GM19397 (cell line): ENCODE measurements at regions not wholly inside any gene's neighbourhood (a gene's known extent, or its start where the extent isn't known, plus 50 kb on each side); places are given as distances from the start of the nearest gene placed in this dataset.

Experiments
- ATAC-seq: cut with Tn5 transposase; IDR thresholded peaks from one replicate; pipeline ENCODE4 v1.9.1; 2021; ENCODE audit warnings: mild to moderate bottlenecking, moderate library complexity; ENCODE audit not compliant: unreplicated experiment

DNA sequence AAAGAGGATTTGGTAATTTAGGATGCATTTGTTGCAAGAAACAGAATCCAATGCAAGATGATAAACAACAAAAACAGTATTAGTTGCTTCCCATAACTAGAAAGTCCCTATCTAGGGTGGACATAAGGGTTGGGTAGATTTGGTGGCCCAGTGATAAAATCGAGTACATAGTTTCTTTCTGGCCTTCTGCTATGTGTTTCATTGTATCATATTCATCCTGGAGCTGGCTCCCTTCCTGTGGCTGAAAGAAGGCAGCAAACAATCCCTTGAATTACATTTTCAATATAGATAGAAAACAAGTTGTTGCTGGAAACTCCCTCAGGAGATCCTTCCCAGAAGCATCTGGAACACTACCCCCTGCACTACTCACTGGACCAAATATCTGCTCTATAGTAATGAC is 135.1 kb downstream of the ID4 start:
- no peak for ATAC-seq

DNA sequence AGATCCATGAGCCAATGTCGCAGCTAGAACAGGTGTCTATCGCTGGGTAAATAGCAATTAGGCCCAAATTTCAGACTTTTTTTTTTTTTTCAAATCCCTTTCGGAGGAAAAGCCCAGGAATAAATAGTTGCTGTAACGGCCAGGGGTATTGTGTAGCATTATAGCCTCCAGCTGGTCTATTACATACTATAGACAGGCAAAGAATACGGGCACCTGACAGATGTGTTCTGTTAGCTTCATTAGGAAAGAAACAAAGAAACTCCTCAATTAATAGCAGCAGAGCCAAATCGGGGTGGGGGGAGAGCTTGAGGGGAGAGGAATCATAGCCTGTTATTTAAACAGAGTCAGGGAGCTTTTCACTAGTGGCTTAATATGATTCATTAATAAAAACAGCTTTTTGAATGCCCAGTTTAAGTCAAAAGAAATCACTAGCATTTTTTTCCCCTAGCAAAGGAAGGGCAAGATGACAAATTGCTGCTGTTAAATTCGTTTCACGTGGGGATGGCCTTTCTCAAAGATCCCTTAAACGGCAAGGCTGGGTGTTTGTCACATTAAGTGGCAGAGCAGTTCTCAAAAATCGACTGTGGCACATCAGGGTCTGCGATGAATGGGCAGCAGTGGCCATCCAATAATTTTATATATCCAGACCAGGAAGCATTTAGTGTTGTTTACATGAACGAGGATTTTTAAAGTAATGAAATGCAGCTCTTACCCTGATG is 139.4 kb downstream of the ID4 start:
- no peak for ATAC-seq

DNA sequence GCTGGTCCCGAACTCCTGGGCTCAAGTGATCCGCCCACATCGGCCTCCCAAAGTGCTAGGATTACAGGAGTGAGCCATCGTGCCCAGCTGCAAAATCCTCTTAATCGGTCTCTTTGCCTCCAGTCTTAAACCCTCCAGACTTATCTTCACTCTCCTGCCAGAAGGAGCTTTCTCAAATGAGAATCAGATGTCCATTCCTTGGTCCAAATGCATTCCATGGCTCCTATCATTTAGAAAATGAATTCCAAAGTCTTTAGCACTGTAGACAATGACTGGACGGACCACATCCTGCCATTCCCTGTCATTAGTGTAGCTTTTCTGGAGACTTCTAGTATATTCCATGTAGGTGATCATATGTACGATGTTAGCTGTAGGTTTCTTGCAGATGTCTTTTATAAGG is 141.9 kb downstream of the ID4 start:
- ATAC-seq = no peak

DNA sequence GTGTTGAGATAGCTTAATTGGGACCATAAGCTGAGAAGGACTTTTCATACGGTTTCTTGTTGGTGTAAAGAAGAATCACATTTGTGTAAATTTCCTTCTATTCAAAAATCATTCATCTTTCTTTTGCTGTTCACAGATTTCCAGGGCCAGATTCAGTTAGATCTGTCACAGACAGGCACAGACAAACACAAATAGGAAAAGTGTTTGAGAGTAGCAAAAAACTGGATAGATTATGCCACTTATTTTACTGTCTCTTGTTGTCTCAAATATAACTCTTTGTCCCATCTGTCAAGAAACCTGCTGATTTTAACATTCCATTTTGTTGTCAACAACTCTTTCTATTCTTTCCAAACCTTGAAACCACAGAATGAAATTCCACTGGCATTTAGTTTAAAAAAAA is 142.8 kb downstream of the ID4 start:
- ATAC-seq = no peak

DNA sequence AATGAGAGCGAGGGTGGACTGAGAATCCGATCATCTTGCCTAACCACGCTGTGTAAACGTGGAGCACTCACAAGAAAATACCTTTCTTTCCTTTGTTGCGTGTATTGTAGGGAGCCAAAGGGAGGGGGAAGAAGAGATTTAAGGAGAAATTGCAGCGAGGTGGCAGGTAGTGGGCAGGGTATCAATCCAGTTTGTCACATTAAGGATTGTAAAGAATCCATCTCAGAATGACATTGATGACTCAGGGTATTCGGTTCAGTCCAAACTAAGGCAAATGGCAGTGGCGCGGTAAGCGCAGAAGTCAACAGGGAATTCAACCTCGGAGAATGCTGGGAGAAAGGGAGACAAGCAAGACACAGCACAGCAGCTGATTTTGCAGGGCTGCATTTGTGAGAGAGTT is 146.2 kb downstream of the ID4 start:
- no peak for ATAC-seq

DNA sequence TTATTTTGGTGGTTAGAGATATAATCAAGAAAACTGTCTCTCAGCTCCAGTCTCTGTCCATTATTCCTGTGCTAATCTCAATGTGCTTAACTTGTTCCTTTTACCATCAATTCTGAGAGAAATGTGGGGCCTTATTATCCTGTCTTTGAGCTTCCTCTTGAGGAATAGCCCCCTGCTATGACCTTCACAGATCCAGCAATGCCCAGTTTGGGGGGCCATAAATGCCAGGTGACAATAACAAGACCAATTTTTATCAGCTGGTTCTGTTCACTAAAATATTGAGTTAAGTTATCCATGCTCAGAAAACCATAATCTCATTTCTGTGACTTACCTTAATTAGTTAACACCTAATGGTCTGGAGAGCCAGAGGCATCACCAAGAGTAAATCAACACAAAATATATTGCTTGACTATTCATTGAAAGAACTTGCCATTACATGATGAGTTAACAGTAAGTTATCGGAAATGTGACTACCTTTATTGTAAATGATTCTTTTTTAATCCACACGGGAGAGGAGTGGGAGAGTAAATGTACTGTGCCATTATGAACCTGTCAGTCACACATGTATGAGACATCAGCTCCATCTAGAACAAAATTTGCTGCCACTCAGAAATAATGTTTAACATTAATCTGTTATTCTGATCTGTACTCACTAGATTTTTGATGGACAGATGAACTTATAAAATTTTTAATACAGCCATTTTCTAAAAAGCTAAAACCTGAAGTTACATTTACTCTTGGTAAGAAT is 149.7 kb downstream of the ID4 start:
- no peak for ATAC-seq

DNA sequence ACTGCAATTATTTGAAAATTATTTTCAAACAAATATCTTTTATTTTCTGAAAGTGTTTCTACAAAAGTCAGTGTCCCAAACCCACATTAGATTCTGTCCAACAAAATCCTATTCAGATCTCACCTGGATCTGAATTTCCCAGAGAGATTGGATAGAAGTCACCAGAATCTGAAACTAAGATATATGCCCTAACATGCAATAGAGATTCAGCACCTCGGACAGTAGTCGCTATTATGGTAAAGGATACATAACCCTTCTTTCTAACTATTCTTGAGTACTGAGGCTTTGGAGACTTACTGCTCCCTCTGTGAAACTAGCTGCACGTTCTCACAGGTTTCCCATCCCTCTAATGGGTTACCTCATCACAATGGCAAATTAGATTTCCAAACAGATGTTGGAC is 151.4 kb downstream of the ID4 start:
- no peak for ATAC-seq

DNA sequence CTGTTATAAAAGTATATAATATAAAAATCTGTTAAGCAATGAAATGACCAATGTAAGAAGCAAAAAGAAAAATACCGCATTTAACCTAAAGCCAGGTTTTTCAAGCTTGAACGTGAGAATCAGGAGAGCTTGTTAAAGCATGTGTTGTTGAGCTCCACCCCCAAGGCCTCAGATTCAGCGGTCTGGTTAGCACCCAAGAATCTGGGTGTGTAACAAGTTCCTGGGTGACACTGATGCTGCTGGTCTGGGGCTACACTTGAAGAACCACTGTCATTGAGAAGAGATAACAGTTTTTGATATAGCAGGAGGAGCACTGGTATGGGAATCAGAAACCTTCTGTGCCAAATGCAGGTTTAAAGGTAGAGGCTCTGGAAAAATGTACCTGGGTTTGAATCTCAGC is 154.0 kb downstream of the ID4 start:
- ATAC-seq = no peak

DNA sequence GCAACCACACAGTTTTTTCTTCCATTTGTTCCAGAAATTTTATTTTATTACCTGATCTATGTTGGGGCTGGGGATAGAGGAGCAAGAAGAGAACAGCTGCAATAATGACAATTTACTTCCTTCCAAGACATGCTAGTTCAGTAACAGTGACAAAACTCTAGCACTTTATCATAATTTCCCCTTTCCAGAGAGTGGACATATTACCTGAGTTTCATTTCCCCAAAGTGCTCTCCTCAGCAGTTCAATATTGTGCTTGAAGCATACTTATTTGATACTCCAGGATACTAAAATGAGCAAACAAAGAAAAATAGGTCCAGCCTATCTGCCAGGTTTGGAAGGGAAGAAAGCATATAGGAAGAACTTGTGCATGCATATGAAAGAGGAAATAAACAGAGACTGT is 157.7 kb downstream of the ID4 start:
- ATAC-seq = no peak

DNA sequence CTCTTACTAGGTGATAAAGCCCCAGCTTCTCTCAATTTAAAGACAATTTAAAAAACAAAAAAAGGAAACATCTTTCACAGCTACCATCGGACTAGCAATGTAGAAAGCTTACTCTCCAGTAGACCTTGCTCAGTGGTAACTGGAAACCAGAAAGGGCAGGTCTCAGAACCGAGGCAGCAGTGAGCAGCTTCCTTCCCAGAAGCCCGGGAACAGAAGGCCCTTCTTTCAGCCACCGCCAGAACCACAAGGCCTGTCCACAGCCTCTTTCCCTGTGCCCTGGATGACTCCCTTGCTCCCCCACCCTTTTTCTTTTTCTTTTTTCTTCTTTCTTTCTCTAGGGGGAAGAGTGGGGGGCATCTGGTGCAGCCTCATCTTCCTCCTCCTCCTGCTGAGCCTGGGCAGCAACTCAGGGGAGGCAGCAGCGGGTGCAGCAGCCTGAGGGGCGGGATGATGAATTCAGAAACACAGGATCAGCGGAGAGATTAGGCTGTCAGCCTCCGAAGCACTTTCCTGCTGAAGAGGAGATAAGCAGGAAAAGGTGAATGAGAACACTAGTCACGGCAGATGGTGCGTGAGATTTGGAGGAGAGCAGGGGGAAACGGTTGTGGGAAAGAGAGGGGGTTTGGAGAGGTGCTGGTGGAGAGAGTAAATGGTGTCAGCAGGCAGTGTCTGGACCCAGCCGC is 158.5 kb downstream of the ID4 start:
- ATAC-seq = no peak

DNA sequence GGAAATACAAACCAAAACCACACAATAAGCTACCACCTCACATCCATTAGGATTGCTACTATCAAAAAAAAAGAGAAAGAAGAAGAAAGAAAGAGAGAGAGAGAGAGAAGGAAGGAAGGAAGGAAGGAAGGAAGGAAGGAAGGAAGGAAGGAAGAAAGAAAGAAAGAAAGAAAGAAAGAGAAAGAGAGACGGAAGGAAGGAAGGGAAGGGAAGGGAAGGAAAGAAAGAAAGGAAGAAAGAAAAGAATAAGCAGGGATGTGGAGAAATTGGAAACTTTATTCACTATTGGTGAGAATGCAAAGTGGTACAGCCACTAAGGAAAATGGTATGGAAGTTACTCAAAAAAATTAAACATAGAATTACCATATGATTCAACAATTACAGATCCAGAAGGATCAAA is 159.9 kb downstream of the ID4 start:
- no peak for ATAC-seq

DNA sequence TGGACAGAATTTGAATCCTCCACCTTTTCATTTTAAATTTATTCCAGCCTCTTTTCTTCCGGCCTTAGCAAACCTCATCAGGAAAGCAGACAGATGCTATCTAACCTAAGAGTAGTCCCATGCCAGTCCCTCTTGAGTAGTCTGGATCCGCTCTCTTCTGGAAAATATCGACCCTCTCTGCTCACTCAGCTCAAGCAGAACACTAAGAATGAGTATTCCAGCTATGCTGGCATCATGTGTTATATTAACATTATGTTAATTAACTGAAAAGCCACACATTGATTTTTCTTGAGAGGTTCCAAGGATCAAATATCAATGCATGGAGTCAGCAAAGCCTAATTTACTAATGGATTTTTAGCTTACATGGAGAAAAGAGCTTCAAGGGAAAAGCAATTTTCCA is 161.4 kb downstream of the ID4 start:
- ATAC-seq = no peak

DNA sequence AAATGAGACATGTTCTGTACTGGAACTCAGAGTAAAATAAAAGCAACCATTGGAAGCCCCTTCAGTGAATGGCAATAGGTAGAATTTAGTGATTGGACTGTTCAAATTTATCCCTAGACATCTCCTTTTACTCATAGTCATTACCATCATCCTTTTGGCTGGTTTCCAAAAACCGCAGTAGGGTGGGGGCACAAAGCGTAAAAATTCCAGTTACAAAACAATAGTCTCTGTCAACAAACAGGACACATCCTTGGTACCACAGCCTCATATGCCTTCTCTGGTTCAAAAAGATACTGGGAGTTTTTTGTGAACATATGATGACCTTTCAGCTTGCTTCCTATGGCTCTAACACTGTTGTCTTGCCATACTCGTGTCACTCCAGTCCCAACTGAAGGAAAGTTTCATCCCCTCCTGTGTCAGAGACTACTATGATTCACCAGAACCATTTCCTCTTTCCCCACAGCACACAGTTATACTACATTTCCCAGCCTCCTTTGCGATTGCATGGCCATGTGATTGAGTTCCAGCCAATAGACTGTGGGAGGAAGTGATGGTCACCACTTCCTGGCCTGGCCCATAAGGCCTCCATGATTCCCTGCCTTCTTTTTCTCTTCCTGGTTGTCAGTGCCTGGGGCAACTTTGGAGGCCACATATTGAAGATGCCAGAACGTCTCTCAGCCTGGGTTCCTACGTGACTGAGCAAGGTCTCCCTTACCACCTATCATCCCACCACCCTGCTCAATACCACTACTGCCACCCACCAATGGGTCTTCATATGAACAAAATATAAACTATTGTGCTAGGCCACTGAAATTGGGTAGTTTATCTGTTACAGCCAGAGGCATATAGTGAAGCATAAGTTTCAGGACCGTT is 162.4 kb downstream of the ID4 start:
- peak; percentile 78 for ATAC-seq

DNA sequence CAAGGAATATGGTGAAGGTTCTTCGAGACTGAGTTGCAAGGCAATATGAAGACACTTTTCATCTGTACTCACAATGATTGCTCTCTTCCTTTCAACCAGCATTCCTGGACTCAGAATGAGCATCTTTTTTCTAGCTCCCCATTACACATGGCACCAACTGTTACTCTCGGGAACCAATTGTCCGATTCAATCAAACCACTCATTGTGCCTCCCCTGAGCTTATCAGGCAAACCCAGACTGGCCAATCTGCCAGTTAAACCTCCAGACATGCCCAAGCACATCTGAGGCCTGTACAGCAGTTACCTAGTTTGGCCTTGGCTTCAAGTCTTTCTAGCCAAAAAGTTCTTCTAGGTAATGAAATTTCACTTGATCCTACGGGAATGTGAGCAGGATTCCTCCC is 164.1 kb downstream of the ID4 start:
- ATAC-seq = no peak

DNA sequence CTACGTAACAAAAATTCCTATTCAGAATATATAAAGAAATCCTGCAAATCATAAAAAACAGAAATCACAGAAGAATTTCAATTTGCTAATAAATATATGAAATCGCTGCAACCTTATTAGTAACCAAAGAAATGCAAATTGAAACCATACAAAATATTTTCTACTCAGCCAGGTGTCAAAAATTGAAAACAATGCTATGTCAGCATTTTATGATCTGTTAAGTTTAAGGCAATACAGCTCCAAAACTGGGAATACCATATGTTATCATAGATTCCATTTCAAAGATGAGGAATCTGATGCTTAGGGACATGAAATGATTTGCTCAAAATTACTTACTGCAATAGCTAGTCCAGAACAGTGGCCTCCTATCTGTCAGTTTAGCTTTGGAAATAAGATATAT is 168.9 kb downstream of the ID4 start:
- ATAC-seq = no peak

DNA sequence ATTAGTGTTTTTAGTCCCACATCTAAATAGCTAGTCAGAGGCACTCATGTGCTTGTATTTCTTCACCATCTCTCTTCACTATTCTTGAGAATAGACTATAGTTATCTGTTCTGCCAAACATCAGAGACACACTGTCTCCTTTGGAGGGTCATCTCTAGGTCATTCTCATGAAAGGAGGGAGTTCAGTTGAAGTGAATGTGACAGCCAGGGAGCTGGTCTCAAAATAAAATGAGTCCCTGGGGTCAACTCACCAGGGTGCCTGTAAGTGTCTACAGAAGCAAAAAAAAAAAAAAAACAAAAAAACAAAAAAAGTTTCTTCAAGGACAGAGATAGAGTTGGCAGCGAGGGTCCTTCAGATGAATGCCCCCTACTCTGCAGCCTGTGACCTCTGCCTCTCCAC is 171.0 kb downstream of the ID4 start:
- ATAC-seq = no peak

DNA sequence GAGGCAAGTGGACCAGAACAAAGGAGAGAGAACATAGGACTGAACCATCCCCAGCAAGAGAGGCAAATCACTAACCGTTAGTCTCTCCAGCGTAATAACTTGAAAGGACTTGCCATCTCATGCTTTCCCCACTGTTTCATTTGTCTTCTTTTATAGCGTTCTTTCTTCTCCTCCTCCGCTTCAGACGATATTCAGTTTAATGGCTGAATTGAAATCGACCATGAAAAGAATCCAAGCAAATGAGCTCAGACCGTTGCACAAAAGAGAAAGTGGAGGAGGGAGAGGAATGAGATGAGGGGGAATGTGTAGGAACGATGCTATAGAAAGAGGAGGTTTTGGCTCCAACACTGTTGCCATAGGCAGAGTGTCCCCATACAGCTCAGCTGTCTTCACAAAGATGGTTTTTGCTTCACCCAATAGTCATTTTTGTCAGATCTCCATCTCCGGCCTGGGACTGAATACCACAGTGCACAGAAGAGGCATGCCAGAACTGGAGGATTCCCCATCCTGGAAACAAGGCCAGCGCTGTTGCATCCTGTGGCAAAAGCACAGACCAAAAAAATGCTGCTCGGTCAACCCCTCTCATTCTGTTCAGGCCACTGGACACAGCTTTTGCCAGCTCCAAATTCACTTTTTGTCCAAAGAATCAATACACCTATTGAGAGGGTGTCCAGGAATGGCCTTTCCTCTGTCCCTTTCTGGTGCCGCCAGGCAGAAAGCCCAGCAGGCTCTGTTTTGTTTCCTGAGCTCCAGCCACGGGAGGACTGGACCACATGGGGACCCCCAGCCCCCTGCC is 176.1 kb downstream of the ID4 start:
- no peak for ATAC-seq

DNA sequence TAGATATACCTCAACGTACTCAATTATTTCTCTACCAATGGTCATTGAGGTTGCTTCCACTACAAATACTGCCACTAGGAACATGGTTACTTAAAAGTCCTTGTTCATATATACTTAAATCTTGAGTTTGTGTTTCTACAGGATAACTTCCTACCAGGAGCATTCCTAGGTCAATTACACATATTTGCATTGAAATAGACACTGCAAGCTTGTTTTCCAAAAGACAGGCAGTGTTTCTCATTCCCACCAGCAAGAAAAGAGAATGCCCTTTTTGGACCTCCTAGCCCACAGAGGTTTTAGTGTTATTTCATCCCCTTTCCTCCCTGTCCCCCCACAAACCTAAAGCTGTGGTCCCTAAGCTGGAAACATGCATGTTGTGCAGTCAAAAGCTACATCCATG is 177.3 kb downstream of the ID4 start:
- no peak for ATAC-seq

DNA sequence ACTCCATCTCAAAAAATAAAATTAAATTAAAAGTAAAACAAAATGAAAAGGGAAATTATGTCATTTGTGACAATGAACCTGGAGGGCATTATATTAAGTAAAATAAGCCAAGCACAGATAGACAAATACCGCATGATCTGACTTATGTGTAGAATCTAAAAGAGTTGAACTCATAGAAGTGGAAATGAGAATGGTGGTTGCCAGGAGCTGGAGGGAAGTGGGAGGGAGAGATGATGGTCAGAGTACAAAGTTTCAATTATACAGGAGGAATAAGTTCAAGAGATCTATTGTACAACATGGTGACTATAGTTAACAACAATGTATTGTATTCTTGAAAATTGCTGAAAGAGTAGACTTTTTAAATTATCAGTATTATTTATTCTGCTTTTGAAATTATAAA is 183.4 kb downstream of the ID4 start:
- ATAC-seq = no peak

DNA sequence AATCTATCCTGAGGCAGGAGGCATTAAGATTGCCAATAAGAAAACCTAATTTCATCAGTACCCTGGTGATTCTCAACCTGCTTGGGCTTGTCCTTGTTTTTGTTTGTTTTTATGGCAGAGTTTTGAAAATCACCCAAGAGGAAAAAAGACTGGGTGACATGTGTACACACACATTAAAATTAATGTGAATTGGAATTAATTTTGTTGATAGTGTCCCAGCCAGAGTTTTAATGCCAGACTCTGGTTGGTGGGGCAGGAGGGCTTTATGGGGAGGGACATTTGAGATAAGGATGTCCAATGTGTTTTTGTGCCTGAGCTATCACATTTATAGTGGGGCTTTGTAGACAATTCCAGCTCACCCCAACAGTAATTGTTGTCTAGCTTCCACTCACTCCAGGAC is 184.6 kb downstream of the ID4 start:
- ATAC-seq = no peak
